Skin of body (tissue), 1 donor: ENCODE measurements at regions not wholly inside any gene's neighbourhood (a gene's known extent, or its start where the extent isn't known, plus 50 kb on each side); places are given as distances from the start of the nearest gene placed in this dataset.
"Not testable (repeated sequence)": the region's sequence is repeated elsewhere in the genome, so short reads cannot be mapped to it uniquely, and the experiment has no call there.

Source experiments
- DNase-seq: peaks from one replicate; lab custom pipeline; 2025; lab: John Stamatoyannopoulos, UW

- not testable (repeated sequence) for DNase-seq
These were observed 129.2 kb upstream of the STK26 start for GRCh38 chrX:131893857-131894256.

GRCh38 chrX:131894995-131895394 lies 128.1 kb upstream of the STK26 start:
- peak; percentile 2 for DNase-seq

- no peak for DNase-seq
These were observed 127.3 kb upstream of the STK26 start for GRCh38 chrX:131895807-131896206.

- DNase-seq: no peak
These were observed 121.6 kb upstream of the STK26 start for GRCh38 chrX:131901546-131901945.

GRCh38 chrX:131907488-131908314 lies 115.4 kb upstream of the STK26 start:
- DNase-seq: no peak

- no peak for DNase-seq
These were observed 112.5 kb upstream of the STK26 start for GRCh38 chrX:131910586-131910985.

GRCh38 chrX:131915488-131915887 lies 107.6 kb upstream of the STK26 start:
- no peak for DNase-seq

GRCh38 chrX:131917588-131917987 lies 105.5 kb upstream of the STK26 start:
- DNase-seq: no peak

GRCh38 chrX:131918839-131919238 lies 104.3 kb upstream of the STK26 start:
- no peak for DNase-seq

- DNase-seq: no peak
These were observed 99.4 kb upstream of the STK26 start for GRCh38 chrX:131923614-131924250.

- no peak for DNase-seq
These were observed 84.4 kb upstream of the STK26 start for GRCh38 chrX:131938749-131939148.

GRCh38 chrX:131942034-131942433 lies 81.1 kb upstream of the STK26 start:
- no peak for DNase-seq

- DNase-seq: no peak
These were observed 77.9 kb upstream of the STK26 start for GRCh38 chrX:131944936-131945902.

GRCh38 chrX:131951166-131951565 lies 71.9 kb upstream of the STK26 start:
- DNase-seq: no peak

- DNase-seq: no peak
These were observed 67.9 kb upstream of the STK26 start for GRCh38 chrX:131955099-131955777.

GRCh38 chrX:131958724-131959123 lies 64.4 kb upstream of the STK26 start:
- DNase-seq: no peak

GRCh38 chrX:131970347-131970746 lies 52.8 kb upstream of the STK26 start:
- no peak for DNase-seq
